IMR-90 (cell line): ENCODE measurements at regions not wholly inside any gene's neighbourhood (a gene's known extent, or its start where the extent isn't known, plus 50 kb on each side); places are given as distances from the start of the nearest gene placed in this dataset.

Source experiments
- ATAC-seq: fragments of 200-7000 bp; cut with Tn5 transposase; 2 replicates; pipeline ENCODE4 v1.9.1; 2020; ENCODE audit warnings: low read depth, mild to moderate bottlenecking, moderate library complexity
- BruUV-seq: library from RNA; stranded (reverse); fragments of 400-500 nt; replicated peaks from 2 replicates; lab custom pipeline; 2021; lab: Mats Ljungman, UMichigan
- CTCF ChIA-PET: fragments of 300-600 bp; formaldehyde crosslinking; extraction: SDS; loops from one replicate; lab custom pipeline; 2021; ENCODE audit warnings: antibody characterized with exemption; lab: Yijun Ruan, JAX
- POLR2A ChIA-PET: fragments of 300-600 bp; sonication (Branson Sonifier 250); formaldehyde crosslinking; loops from one replicate; lab custom pipeline; 2022; ENCODE audit warnings: antibody characterized with exemption; ENCODE audit not compliant: unreplicated experiment; lab: Charles Lee
- DNase-seq: peaks from one replicate; pipeline ENCODE4 v3.0.0; 2013
- H2AFZ ChIP-seq: replicated peaks from 2 replicates; pipeline ENCODE3; 2013; ENCODE audit warnings: low read length, mild to moderate bottlenecking; ENCODE audit not compliant: poor library complexity
- H2AK5ac ChIP-seq: 2 replicates; pipeline ENCODE4 v1.6.1; 2013; ENCODE audit warnings: low read depth, low read length, inconsistent platforms
- H2AK9ac ChIP-seq: replicated peaks from 2 replicates; pipeline ENCODE3; 2013; ENCODE audit warnings: mild to moderate bottlenecking, low read depth, low read length, moderate library complexity; ENCODE audit not compliant: poor library complexity
- H2BK120ac ChIP-seq: 2 replicates; pipeline ENCODE4 v1.6.1; 2013; ENCODE audit warnings: low read depth, low read length, inconsistent platforms
- H2BK15ac ChIP-seq: 3 replicates; pipeline ENCODE4 v1.6.1; 2013; ENCODE audit warnings: low read depth, low read length, inconsistent platforms
- H2BK20ac ChIP-seq: 2 replicates; pipeline ENCODE4 v1.6.1; 2013; ENCODE audit warnings: low read depth, mild to moderate bottlenecking, inconsistent platforms, low read length, moderate library complexity
- H2BK5ac ChIP-seq: 2 replicates; pipeline ENCODE4 v1.6.1; 2013; ENCODE audit warnings: mild to moderate bottlenecking, low read depth, low read length, inconsistent platforms; ENCODE audit not compliant: poor library complexity, severe bottlenecking
- H3K14ac ChIP-seq: replicated peaks from 2 replicates; pipeline ENCODE4 v1.6.1; 2013; ENCODE audit warnings: low read depth, low read length, inconsistent platforms
- H3K18ac ChIP-seq: 2 replicates; pipeline ENCODE4 v1.6.1; 2013; ENCODE audit warnings: low read depth, low read length, control low read depth
- H3K23ac ChIP-seq: 2 replicates; pipeline ENCODE4 v1.6.1; 2013; ENCODE audit warnings: low read depth, low read length, inconsistent platforms
- H3K27ac ChIP-seq: 2 replicates; pipeline ENCODE4 v1.5.1; 2013; ENCODE audit warnings: mild to moderate bottlenecking, control low read depth, low read length; ENCODE audit not compliant: insufficient read depth
- H3K27me3 ChIP-seq: 2 replicates; pipeline ENCODE4 v1.6.1; 2013; ENCODE audit warnings: low read length; ENCODE audit not compliant: control insufficient read depth, insufficient read depth
- H3K36me3 ChIP-seq: 2 replicates; pipeline ENCODE4 v1.6.1; 2013; ENCODE audit warnings: low read length, mixed read lengths; ENCODE audit not compliant: control insufficient read depth, insufficient read depth
- H3K4ac ChIP-seq: 2 replicates; pipeline ENCODE4 v1.6.1; 2013; ENCODE audit warnings: low read depth, low read length, inconsistent platforms
- H3K4me1 ChIP-seq: 2 replicates; pipeline ENCODE4 v1.6.1; 2013; ENCODE audit warnings: low read length, mixed read lengths; ENCODE audit not compliant: control insufficient read depth, insufficient read depth
- H3K4me2 ChIP-seq: 2 replicates; pipeline ENCODE4 v1.6.1; 2013; ENCODE audit warnings: low read depth, mild to moderate bottlenecking, control low read depth, low read length, moderate library complexity
- H3K4me3 ChIP-seq: 2 replicates; pipeline ENCODE4 v1.5.1; 2013; ENCODE audit warnings: low read depth, mild to moderate bottlenecking, control low read depth, low read length, moderate library complexity; ENCODE audit not compliant: insufficient read depth
- H3K56ac ChIP-seq: 2 replicates; pipeline ENCODE4 v1.6.1; 2013; ENCODE audit warnings: low read length, inconsistent platforms; ENCODE audit not compliant: insufficient read depth; ENCODE audit errors: extremely low read depth
- H3K79me1 ChIP-seq, 2 experiments: 2 replicates each; pipeline ENCODE4 v1.6.1; 2013; ENCODE audit warnings: low read length in 2 of 2, inconsistent platforms in 1 of 2, low read depth in 1 of 2
- H3K9ac ChIP-seq: 2 replicates; pipeline ENCODE4 v1.6.1; 2013; ENCODE audit warnings: low read depth, low read length, control low read depth
- H3K9me1 ChIP-seq: 2 replicates; pipeline ENCODE4 v1.6.1; 2013; ENCODE audit warnings: low read length, inconsistent platforms; ENCODE audit not compliant: insufficient read depth
- H3K9me3 ChIP-seq: 2 replicates; pipeline ENCODE4 v1.6.1; 2013; ENCODE audit warnings: low read length; ENCODE audit not compliant: control insufficient read depth, insufficient read depth
- H4K20me1 ChIP-seq: 2 replicates; pipeline ENCODE4 v1.6.1; 2013; ENCODE audit warnings: low read length, inconsistent platforms; ENCODE audit not compliant: insufficient read depth
- H4K5ac ChIP-seq: 2 replicates; pipeline ENCODE4 v1.6.1; 2013; ENCODE audit warnings: mild to moderate bottlenecking, low read depth, low read length, control low read depth
- H4K8ac ChIP-seq, 2 experiments: 2 replicates each; pipeline ENCODE4 v1.6.1; 2013; ENCODE audit warnings: low read depth in 2 of 2, low read length in 2 of 2, control low read depth in 1 of 2, inconsistent platforms in 1 of 2
- H4K91ac ChIP-seq: 2 replicates; pipeline ENCODE4 v1.6.1; 2013; ENCODE audit warnings: low read depth, low read length, inconsistent platforms; ENCODE audit not compliant: insufficient read depth
- BHLHE40 ChIP-seq: fragments of 150-350 bp; IDR thresholded peaks from 2 replicates; pipeline ENCODE4 v1.6.1; 2016; ENCODE audit warnings: mild to moderate bottlenecking, low read depth, low read length
- CEBPB ChIP-seq: IDR thresholded peaks from 2 replicates; pipeline ENCODE4 v1.6.1; 2012; ENCODE audit warnings: low read depth, low read length, improper control_type of control experiment
- CHD1 ChIP-seq: IDR thresholded peaks from 2 replicates; pipeline ENCODE4 v1.6.1; 2012; ENCODE audit warnings: low read depth, low read length, improper control_type of control experiment
- FOS ChIP-seq: fragments of 150-350 bp; IDR thresholded peaks from 2 replicates; pipeline ENCODE4 v1.6.1; 2016; ENCODE audit warnings: low read depth, low read length
- MAFK ChIP-seq: IDR thresholded peaks from 2 replicates; pipeline ENCODE4 v1.6.1; 2012; ENCODE audit warnings: low read depth, low read length, improper control_type of control experiment
- MAZ ChIP-seq: IDR thresholded peaks from 2 replicates; pipeline ENCODE4 v1.6.1; 2012; ENCODE audit warnings: low read depth, mild to moderate bottlenecking, low read length, improper control_type of control experiment, moderate library complexity, borderline replicate concordance
- MXI1 ChIP-seq: IDR thresholded peaks from 2 replicates; pipeline ENCODE4 v1.6.1; 2012; ENCODE audit warnings: low read depth, mild to moderate bottlenecking, low read length, moderate library complexity, borderline replicate concordance
- NFE2L2 ChIP-seq: fragments of 150-350 bp; IDR thresholded peaks from 2 replicates; pipeline ENCODE4 v1.6.1; 2016; ENCODE audit warnings: low read depth, mild to moderate bottlenecking, low read length
- POLR2A ChIP-seq: IDR thresholded peaks from 2 replicates; pipeline ENCODE4 v1.6.1; 2012; ENCODE audit warnings: mild to moderate bottlenecking, low read depth, low read length
- RAD21 ChIP-seq: IDR thresholded peaks from 2 replicates; pipeline ENCODE4 v1.6.1; 2012; ENCODE audit warnings: low read length, improper control_type of control experiment
- RCOR1 ChIP-seq: IDR thresholded peaks from 2 replicates; pipeline ENCODE4 v1.6.1; 2012; ENCODE audit warnings: mild to moderate bottlenecking, low read length, improper control_type of control experiment; ENCODE audit not compliant: insufficient replicate concordance
- RFX5 ChIP-seq: IDR thresholded peaks from 2 replicates; pipeline ENCODE4 v1.8.0; 2012; ENCODE audit warnings: low read depth, mild to moderate bottlenecking, low read length, moderate library complexity
- SMC3 ChIP-seq: fragments of 150-350 bp; IDR thresholded peaks from 2 replicates; pipeline ENCODE4 v1.6.1; 2016; ENCODE audit warnings: low read depth, mild to moderate bottlenecking, antibody characterized with exemption, low read length, moderate library complexity
- WGBS, 2 experiments: methylation state at CpG; one replicate each; pipeline versions ENCODE4 v1.1.5 to v1.1.7; 2013; ENCODE audit warnings: missing lambda C conversion rate in 2 of 2; ENCODE audit not compliant: insufficient read length in 1 of 2; ENCODE audit errors: extremely low coverage in 2 of 2; 5-methylcytosine and 5-hydroxymethylcytosine counted together
- dilution Hi-C: fragments of 300-500 bp; cut with HindIII; formaldehyde crosslinking; loops from one replicate; pipeline ENCODE4 v1.14.3; 2018; ENCODE audit warnings: low sequenced_read_pairs; ENCODE audit not compliant: unreplicated experiment
- in situ Hi-C: fragments of 300-500 bp; cut with MboI; formaldehyde crosslinking; loops from 3 replicates; pipeline ENCODE4 v1.14.3; 2019; ENCODE audit warnings: low sequenced_read_pairs, inconsistent platforms, mixed read lengths
- intact Hi-C: fragments of 100-400 bp; cut with micrococcal nuclease; formaldehyde crosslinking; loops from 2 replicates; pipeline ENCODE4 v1.10.0; 2022
- TF ChIP-seq, protein P1 (sequence below): fragments of 150-350 bp; IDR thresholded peaks from 2 replicates; pipeline ENCODE4 v1.6.1; 2016; ENCODE audit warnings: low read depth, mild to moderate bottlenecking, low read length, moderate library complexity, borderline replicate concordance
- TF ChIP-seq, protein P2 (sequence below): conservative IDR thresholded peaks from 2 replicates; pipeline ENCODE4 v1.5.1; 2012; ENCODE audit warnings: mild to moderate bottlenecking, low read depth, low read length, improper control_type of control experiment
- TF ChIP-seq, protein P3 (sequence below): fragments of 150-350 bp; IDR thresholded peaks from 2 replicates; pipeline ENCODE4 v1.6.1; 2017; ENCODE audit warnings: mild to moderate bottlenecking, antibody characterized with exemption, low read length, low read depth

DNA sequence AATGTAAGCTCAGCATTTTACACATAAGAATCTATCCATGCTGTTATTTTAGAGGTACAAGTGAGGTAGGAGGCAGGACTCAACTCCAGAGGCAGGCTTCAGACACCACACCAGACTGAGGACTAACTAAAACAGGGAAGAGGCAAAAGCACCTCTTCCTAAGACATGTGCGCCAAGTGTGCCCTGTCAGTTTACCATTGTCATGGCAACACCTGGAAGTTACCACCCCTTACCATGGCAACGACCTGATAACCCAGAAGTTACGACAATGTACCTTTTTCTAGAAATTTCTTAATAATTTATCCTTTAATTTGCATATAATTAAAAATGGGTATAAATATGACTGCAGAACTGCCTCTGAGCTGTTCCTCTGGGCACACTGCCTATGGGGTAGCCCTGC, 160.1 kb downstream of the FAM124B start:
- H4K8ac ChIP-seq = no peak overlapping the region
- ATAC-seq = no peak
- in situ Hi-C loops (no loop called here), intact Hi-C loops (no loop called here), dilution Hi-C loops (no loop called here)
- no peak overlapping the region for H2BK5ac ChIP-seq
- no peak overlapping the region for H2AK5ac ChIP-seq
- H4K20me1 ChIP-seq = no peaks in the 10 kb centered on the region
- H3K4me3 ChIP-seq = no peak overlapping the region
- H3K9me3 ChIP-seq = no peaks in the 10 kb centered on the region
- DNase-seq = no peak
- H4K5ac ChIP-seq = no peak overlapping the region
- no peak overlapping the region for H3K9ac ChIP-seq
- H3K4me1 ChIP-seq = no peaks in the 10 kb centered on the region
- no peaks in the 10 kb centered on the region for H3K9me1 ChIP-seq
- H4K91ac ChIP-seq = no peak overlapping the region
- ChIA-PET CTCF (no interaction called here), POLR2A (no interaction called here)
- BruUV-seq = no TSS peak
- no peak overlapping the region for H3K18ac ChIP-seq
- H3K4ac ChIP-seq = no peak overlapping the region
- H2BK15ac ChIP-seq = no peak overlapping the region
- no peak overlapping the region for H2BK120ac ChIP-seq
- H2AFZ ChIP-seq = no peak overlapping the region
- no peak overlapping the region for H3K56ac ChIP-seq
- H3K27me3 ChIP-seq = peaks cover 6% of the 10 kb centered on the region; the same call in 1 of the 2 replicates
- H3K4me2 ChIP-seq = no peak overlapping the region
- H3K23ac ChIP-seq = no peak overlapping the region
- H3K27ac ChIP-seq = no peak overlapping the region
- TF ChIP-seq RAD21 = no peak
- no peak for TF ChIP-seq POLR2A
- TF ChIP-seq, protein P1, sequence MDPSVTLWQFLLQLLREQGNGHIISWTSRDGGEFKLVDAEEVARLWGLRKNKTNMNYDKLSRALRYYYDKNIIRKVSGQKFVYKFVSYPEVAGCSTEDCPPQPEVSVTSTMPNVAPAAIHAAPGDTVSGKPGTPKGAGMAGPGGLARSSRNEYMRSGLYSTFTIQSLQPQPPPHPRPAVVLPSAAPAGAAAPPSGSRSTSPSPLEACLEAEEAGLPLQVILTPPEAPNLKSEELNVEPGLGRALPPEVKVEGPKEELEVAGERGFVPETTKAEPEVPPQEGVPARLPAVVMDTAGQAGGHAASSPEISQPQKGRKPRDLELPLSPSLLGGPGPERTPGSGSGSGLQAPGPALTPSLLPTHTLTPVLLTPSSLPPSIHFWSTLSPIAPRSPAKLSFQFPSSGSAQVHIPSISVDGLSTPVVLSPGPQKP = no peak
- TF ChIP-seq SMC3 = no peak
- TF ChIP-seq, protein P2, sequence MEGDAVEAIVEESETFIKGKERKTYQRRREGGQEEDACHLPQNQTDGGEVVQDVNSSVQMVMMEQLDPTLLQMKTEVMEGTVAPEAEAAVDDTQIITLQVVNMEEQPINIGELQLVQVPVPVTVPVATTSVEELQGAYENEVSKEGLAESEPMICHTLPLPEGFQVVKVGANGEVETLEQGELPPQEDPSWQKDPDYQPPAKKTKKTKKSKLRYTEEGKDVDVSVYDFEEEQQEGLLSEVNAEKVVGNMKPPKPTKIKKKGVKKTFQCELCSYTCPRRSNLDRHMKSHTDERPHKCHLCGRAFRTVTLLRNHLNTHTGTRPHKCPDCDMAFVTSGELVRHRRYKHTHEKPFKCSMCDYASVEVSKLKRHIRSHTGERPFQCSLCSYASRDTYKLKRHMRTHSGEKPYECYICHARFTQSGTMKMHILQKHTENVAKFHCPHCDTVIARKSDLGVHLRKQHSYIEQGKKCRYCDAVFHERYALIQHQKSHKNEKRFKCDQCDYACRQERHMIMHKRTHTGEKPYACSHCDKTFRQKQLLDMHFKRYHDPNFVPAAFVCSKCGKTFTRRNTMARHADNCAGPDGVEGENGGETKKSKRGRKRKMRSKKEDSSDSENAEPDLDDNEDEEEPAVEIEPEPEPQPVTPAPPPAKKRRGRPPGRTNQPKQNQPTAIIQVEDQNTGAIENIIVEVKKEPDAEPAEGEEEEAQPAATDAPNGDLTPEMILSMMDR = no peak
- no peak for TF ChIP-seq CEBPB
- no peak for TF ChIP-seq RFX5
- no peak for TF ChIP-seq MAFK
- no peak for TF ChIP-seq MXI1
- no peak for TF ChIP-seq RCOR1
- no peak for TF ChIP-seq MAZ
- no peak for TF ChIP-seq NFE2L2
- TF ChIP-seq, protein P3, sequence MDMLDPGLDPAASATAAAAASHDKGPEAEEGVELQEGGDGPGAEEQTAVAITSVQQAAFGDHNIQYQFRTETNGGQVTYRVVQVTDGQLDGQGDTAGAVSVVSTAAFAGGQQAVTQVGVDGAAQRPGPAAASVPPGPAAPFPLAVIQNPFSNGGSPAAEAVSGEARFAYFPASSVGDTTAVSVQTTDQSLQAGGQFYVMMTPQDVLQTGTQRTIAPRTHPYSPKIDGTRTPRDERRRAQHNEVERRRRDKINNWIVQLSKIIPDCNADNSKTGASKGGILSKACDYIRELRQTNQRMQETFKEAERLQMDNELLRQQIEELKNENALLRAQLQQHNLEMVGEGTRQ = no peak
- no peak for TF ChIP-seq BHLHE40
- TF ChIP-seq FOS = no peak
- no peak for TF ChIP-seq CHD1
- H3K14ac ChIP-seq = no peak overlapping the region
- no peaks in the 10 kb centered on the region for H3K79me1 ChIP-seq
- H2AK9ac ChIP-seq = no peak overlapping the region
- WGBS, 2 experiments = no CpG with 5 or more reads among the region's 3 CpGs
- H2BK20ac ChIP-seq = no peak overlapping the region
- no peaks in the 10 kb centered on the region for H3K36me3 ChIP-seq
